ENCODE measurements at regions not wholly inside any gene's neighbourhood (a gene's known extent, or its start where the extent isn't known, plus 50 kb on each side); places are given as distances from the start of the nearest gene placed in this dataset.

DNA sequence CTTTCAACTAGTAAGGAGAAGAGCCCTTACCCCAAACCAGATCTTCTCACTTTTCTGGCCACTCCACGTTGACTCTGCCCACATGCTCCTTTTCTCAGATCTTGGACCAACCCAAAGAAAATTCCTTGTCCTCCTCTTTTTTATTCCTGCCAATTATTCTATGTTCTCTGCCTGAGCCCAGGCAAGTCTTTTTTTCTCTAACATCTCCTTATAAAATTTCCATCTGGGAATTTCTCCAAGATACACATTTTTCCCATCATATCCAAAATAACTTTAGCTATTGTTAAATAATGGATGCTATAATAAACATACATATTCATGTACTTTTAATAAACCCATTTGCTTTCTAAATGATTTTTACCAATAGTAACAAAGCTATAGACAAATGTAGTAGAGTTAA is 726.0 kb upstream of the ZNF385D start:
- DNase-seq (ENCODE audit: low read depth): no peak

DNA sequence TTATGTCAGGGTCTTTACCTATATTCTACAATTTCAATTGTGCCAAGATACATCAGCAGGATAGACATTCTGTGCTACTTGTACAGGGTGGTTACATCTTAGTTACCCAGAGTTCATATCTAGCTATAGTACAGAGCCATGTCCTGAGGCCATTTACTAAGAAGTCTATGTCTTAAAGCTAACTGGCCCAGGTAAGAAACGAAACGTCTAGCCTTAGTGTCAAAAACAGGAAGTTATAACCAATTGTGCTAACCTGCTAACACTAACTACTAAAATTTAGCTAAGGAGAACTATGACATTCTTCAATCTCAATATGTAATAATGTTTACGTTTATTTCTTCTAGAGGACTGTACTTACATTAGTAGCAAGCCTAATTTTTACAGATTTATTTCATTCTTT is 717.2 kb upstream of the UBE2E2 start:
- no peak for DNase-seq (ENCODE audit: low read depth)

GRCh38 chr3:22490747-22491146 is 712.4 kb upstream of the UBE2E2 start:
- DNase-seq (ENCODE audit: low read depth): no peak

- no peak for DNase-seq (ENCODE audit: low read depth)
Observed at GRCh38 chr3:22491344-22491743, 711.8 kb upstream of the UBE2E2 start.

- no peak for DNase-seq (ENCODE audit: low read depth)
Observed at GRCh38 chr3:22492342-22492741, 710.8 kb upstream of the UBE2E2 start.

- no peak for DNase-seq (ENCODE audit: low read depth)
Observed at GRCh38 chr3:22495241-22495640, 707.9 kb upstream of the UBE2E2 start.

DNA sequence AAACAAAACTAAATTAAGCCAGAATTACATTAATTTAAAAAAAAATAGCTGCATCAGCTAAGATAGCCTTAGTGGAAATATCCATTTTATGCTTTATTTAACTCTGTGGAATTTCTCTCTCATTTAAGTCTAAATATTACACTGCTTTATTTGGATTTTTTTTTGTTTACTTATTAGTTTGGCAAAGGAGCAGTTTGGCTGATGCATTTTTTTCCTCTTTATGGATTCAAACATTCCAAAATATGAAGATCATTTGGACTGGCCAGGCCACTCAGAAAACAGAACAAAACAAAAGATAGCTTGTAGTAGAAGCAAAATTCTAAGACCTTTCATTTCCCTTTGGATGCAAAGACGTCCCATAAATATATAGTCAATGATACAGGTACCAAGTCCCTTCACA is 707.3 kb upstream of the UBE2E2 start:
- no peak for DNase-seq (ENCODE audit: low read depth)

DNA sequence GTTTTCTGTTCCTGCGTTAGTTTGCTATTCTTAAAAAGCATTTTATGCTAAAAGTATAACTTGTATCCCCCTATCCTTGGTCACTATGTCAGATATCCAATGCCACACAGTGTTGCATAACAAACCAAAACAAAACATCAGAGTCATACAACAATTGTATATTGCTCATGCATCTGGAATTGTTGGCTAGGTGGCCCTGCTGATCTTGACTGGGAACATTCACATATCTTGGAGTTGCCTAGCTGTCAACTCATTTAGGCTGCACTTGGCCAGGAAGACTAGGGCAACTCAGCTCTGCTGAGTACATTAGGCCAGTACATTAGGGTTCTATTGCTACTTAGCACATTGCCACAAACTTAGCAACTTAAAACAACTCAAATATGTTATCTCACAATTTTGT is 706.5 kb upstream of the UBE2E2 start:
- no peak for DNase-seq (ENCODE audit: low read depth)

DNA sequence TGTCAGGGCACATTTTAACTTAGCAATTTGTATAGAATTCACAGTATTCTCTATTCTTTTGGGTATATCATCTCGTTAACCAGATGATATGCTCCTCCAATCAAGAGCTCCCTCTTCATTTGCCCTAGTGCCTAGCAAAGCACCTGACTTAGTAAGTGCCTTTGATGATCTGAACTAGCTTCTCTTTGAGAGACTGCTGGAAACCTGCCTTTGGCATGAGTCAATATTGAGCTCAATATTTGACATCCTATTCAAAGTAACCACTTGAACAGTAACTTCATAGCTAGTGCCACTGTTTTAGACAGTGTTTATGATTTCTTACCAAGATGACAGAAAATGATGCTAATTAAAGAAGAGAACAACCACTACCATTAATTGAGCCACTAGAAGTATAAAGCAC is 696.3 kb upstream of the UBE2E2 start:
- DNase-seq (ENCODE audit: low read depth): no peak

DNA sequence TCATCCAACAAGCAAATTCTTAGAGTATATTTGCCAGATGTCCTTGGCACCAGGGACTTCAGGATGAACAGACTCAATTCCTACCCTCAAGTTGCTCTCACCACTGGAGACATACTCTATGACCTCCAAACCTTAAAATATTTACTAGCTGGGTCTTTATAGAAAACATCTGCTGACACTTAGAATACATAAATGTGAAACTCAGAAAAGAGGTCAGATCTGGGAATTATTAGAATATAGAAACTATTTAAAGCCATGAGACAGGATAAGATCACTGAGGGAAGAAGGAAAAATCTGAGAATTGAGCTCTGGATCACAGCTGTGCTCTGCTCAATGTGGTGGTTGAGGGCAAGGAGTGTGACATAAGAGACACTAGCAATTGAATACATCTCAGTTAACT is 695.4 kb upstream of the UBE2E2 start:
- no peak for DNase-seq (ENCODE audit: low read depth)

DNA sequence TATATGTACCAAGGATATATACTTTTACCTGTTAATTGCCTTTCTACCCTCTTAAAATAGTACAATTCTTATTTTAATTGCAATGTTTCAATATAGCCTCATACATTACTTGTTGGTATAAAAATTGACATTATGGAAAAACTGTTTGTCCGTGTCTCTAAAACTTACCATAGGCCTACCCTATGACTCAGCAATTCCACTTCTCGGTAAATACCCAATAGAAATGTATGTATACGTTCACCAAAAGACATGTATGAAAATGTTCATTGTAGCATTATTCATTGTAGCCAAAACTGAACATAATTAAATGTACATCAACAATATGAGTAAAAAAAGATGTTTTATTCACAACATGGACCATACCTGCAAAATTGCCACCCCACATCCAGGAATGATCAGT is 679.2 kb upstream of the UBE2E2 start:
- DNase-seq (ENCODE audit: low read depth): no peak

- no peak for DNase-seq (ENCODE audit: low read depth)
Observed at GRCh38 chr3:22526266-22526837, 676.8 kb upstream of the UBE2E2 start.

DNA sequence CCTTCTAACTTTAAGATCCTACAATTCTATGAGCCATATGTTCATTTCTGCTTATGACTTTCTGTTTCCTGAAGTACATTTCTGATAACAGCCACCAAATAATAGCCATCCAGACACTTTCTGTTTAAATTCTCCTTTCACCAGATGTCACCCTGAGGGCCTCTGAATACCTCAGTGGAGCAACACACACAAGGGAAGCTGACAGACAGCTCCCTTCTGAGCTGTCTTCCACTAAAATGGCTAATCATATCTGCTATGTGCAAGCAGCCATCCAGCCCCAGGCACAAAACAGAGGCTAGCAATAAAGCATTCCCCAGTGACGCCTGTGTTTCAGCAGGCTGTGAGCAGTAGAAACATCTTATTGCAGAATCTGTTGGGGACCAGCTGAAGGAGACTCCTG is 666.6 kb upstream of the UBE2E2 start:
- DNase-seq (ENCODE audit: low read depth): no peak

- DNase-seq (ENCODE audit: low read depth): no peak
Observed at GRCh38 chr3:22537560-22537959, 665.6 kb upstream of the UBE2E2 start.

DNA sequence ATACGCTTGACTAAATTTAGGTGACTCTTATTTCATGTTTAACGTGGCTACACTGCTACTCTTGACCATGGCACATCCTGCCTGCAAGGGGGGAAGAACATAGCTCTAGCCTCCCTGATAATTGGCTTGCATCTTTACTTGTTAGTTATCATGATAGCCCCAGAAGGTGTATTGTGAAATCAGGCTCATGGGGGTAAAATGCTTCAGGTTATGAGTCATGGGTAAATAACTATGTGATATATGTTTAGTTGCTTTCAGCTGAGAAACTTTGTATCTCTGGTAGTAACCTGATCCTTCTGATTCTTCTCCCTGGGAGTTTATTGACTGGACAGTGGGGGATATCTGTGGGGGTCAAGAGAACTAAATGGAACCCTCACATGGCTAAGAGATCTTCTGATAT is 660.8 kb upstream of the UBE2E2 start:
- DNase-seq (ENCODE audit: low read depth): no peak

GRCh38 chr3:22555753-22556435 is 647.2 kb upstream of the UBE2E2 start:
- no peak for DNase-seq (ENCODE audit: low read depth)

DNA sequence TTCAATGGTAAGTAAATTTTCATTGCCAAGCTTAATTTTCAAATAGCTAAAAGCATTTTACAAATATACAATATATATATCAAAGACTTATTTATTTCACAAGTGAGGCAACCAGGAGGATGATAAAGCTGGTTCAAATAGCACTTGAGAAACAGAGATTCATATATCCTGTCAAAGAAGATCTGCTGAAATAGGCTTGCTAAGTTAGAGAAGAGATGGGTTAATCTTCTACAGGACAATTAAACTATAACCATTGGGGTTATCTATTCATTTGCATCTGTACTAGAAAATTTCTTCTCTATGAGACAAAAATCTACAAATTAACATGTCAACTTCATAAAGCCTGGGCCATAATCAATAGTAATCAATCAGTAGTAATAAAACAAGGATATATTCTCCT is 637.7 kb upstream of the UBE2E2 start:
- no peak for DNase-seq (ENCODE audit: low read depth)

- DNase-seq (ENCODE audit: low read depth): no peak
Observed at GRCh38 chr3:22568285-22568684, 634.8 kb upstream of the UBE2E2 start.

- no peak for DNase-seq (ENCODE audit: low read depth)
Observed at GRCh38 chr3:22569570-22569969, 633.6 kb upstream of the UBE2E2 start.

- no peak for DNase-seq (ENCODE audit: low read depth)
Observed at GRCh38 chr3:22581007-22581406, 622.1 kb upstream of the UBE2E2 start.

- no peak for DNase-seq (ENCODE audit: low read depth)
Observed at GRCh38 chr3:22582266-22582665, 620.9 kb upstream of the UBE2E2 start.

- peak; percentile 24 for DNase-seq (ENCODE audit: low read depth)
Observed at GRCh38 chr3:22585504-22585903, 617.6 kb upstream of the UBE2E2 start.

GRCh38 chr3:22585911-22586310 is 617.2 kb upstream of the UBE2E2 start:
- DNase-seq (ENCODE audit: low read depth): no peak

GRCh38 chr3:22587446-22587845 is 615.7 kb upstream of the UBE2E2 start:
- DNase-seq (ENCODE audit: low read depth): no peak
